Neutrophil (primary cell): ENCODE measurements at regions not wholly inside any gene's neighbourhood (a gene's known extent, or its start where the extent isn't known, plus 50 kb on each side); places are given as distances from the start of the nearest gene placed in this dataset.

ENCODE experiments used
- H3K27ac ChIP-seq: fragments of 200-600 bp; sonication (generic); 2 replicates; pipeline ENCODE4 v1.5.1; 2016; ENCODE audit warnings: mild to moderate bottlenecking, moderate library complexity
- H3K27me3 ChIP-seq: fragments of 200-600 bp; sonication (generic); 2 replicates; pipeline ENCODE4 v1.6.0; 2016; ENCODE audit warnings: mild to moderate bottlenecking
- H3K36me3 ChIP-seq: fragments of 200-600 bp; sonication (generic); 2 replicates; pipeline ENCODE4 v1.5.1; 2017
- H3K4me1 ChIP-seq, 2 experiments: fragments of 200-600 bp in 1 of 2; sonication (generic) in 1 of 2; 1 replicate in 1 of 2; 2 replicates in 1 of 2; pipeline versions ENCODE4 v1.5.1 to v1.6.1; 2013 to 2016; ENCODE audit warnings: low read depth in 1 of 2, low read length in 1 of 2, mild to moderate bottlenecking in 1 of 2, moderate library complexity in 1 of 2; ENCODE audit not compliant: control insufficient read depth in 1 of 2, insufficient read depth in 1 of 2
- H3K4me3 ChIP-seq, 2 experiments: fragments of 200-600 bp in 1 of 2; sonication (generic) in 1 of 2; 1 replicate in 1 of 2; 2 replicates in 1 of 2; pipeline ENCODE4 v1.5.1; 2013 to 2016; ENCODE audit warnings: low read depth in 1 of 2, low read length in 1 of 2, mild to moderate bottlenecking in 1 of 2, moderate library complexity in 1 of 2
- H3K9me3 ChIP-seq: fragments of 200-600 bp; sonication (generic); 2 replicates; pipeline ENCODE4 v1.5.1; 2016
- CTCF ChIP-seq: fragments of 200-600 bp; sonication (generic); IDR thresholded peaks from 2 replicates; pipeline ENCODE4 v1.5.1; 2016; ENCODE audit warnings: antibody characterized with exemption

- Histone ChIP-seq H3K27ac (no peak overlapping the region), H3K4me1 (no peaks in the 10 kb centered on the region), H3K36me3 (no peaks in the 10 kb centered on the region), H3K9me3 (no peaks in the 10 kb centered on the region), H3K4me3 (no peak overlapping the region), H3K27me3 (no peaks in the 10 kb centered on the region)
- TF ChIP-seq CTCF = no peak
These were observed 119.6 kb upstream of the CNTNAP4 start for GRCh38 chr16:76157629-76158028.

- Histone ChIP-seq H3K4me1 (no peaks in the 10 kb centered on the region), H3K9me3 (no peaks in the 10 kb centered on the region), H3K27me3 (no peaks in the 10 kb centered on the region), H3K27ac (no peak overlapping the region), H3K4me3 (no peak overlapping the region), H3K36me3 (no peaks in the 10 kb centered on the region)
- TF ChIP-seq CTCF = no peak
These were observed 115.2 kb upstream of the CNTNAP4 start for GRCh38 chr16:76162046-76162445.

GRCh38 chr16:76164970-76165558 lies 112.1 kb upstream of the CNTNAP4 start:
- Histone ChIP-seq H3K4me3 (no peak overlapping the region), H3K27me3 (no peaks in the 10 kb centered on the region), H3K9me3 (no peaks in the 10 kb centered on the region), H3K27ac (no peak overlapping the region), H3K4me1 (no peaks in the 10 kb centered on the region), H3K36me3 (no peaks in the 10 kb centered on the region)
- TF ChIP-seq CTCF = no peak

GRCh38 chr16:76175718-76176117 lies 101.5 kb upstream of the CNTNAP4 start:
- no peaks in the 10 kb centered on the region for H3K9me3 ChIP-seq
- no peak for TF ChIP-seq CTCF

GRCh38 chr16:76176153-76176552 lies 101.0 kb upstream of the CNTNAP4 start:
- H3K9me3 ChIP-seq = no peaks in the 10 kb centered on the region
- H3K4me1 ChIP-seq = no peaks in the 10 kb centered on the region
- H3K36me3 ChIP-seq = no peaks in the 10 kb centered on the region
- H3K4me3 ChIP-seq = no peak overlapping the region
- no peak for TF ChIP-seq CTCF
- H3K27ac ChIP-seq = no peak overlapping the region
- no peaks in the 10 kb centered on the region for H3K27me3 ChIP-seq

More at GRCh38 chr16:76175718-76176117, 101.5 kb upstream of the CNTNAP4 start:
- H3K4me1 ChIP-seq = no peaks in the 10 kb centered on the region
- no peak overlapping the region for H3K4me3 ChIP-seq
- H3K27me3 ChIP-seq = no peaks in the 10 kb centered on the region
- no peak overlapping the region for H3K27ac ChIP-seq
- H3K36me3 ChIP-seq = no peaks in the 10 kb centered on the region

- Histone ChIP-seq H3K27me3 (no peaks in the 10 kb centered on the region), H3K4me1 (no peaks in the 10 kb centered on the region)
- no peak for TF ChIP-seq CTCF
These were observed 100.6 kb upstream of the CNTNAP4 start for GRCh38 chr16:76176616-76177015.

More at GRCh38 chr16:76176616-76177015, 100.6 kb upstream of the CNTNAP4 start:
- Histone ChIP-seq H3K9me3 (no peaks in the 10 kb centered on the region), H3K36me3 (no peaks in the 10 kb centered on the region), H3K27ac (no peak overlapping the region), H3K4me3 (no peak overlapping the region)
